Epithelial cell of esophagus (primary cell): ENCODE measurements at regions not wholly inside any gene's neighbourhood (a gene's known extent, or its start where the extent isn't known, plus 50 kb on each side); places are given as distances from the start of the nearest gene placed in this dataset.

ENCODE experiments used
- DNase-seq: peaks from one replicate; pipeline ENCODE4 v3.0.0; 2010; ENCODE audit warnings: low read depth
- H3K4me3 ChIP-seq: 2 replicates; pipeline ENCODE4 v1.5.1; 2011; ENCODE audit warnings: mild to moderate bottlenecking, low read length, control low read depth
- TF ChIP-seq, protein P1 (sequence below): IDR thresholded peaks from 2 replicates; pipeline ENCODE4 v1.5.1; 2011; ENCODE audit warnings: low read depth, mild to moderate bottlenecking, low read length, control low read depth, inconsistent platforms; ENCODE audit not compliant: insufficient read depth; ENCODE audit errors: missing control alignments

DNA sequence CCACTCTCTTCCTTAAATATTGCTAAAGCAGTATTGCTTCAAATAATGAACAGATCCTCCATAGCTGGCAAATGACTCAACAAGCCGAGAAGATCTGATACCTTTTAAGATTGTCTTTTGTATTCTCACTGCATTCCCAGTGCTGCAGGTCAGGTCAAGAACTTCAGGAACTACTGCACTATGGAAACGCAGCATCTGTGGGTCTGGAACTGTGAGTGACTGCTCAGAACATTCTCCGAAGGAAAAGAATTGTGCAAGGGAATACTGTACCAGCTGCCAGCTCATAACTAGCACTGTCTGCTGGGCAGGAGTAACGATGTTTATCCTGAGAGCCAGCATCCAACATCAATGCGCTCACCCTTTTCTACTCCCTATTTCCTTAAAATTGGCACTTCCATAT lies 348.0 kb upstream of the SOX5 start:
- TF ChIP-seq, protein P1, sequence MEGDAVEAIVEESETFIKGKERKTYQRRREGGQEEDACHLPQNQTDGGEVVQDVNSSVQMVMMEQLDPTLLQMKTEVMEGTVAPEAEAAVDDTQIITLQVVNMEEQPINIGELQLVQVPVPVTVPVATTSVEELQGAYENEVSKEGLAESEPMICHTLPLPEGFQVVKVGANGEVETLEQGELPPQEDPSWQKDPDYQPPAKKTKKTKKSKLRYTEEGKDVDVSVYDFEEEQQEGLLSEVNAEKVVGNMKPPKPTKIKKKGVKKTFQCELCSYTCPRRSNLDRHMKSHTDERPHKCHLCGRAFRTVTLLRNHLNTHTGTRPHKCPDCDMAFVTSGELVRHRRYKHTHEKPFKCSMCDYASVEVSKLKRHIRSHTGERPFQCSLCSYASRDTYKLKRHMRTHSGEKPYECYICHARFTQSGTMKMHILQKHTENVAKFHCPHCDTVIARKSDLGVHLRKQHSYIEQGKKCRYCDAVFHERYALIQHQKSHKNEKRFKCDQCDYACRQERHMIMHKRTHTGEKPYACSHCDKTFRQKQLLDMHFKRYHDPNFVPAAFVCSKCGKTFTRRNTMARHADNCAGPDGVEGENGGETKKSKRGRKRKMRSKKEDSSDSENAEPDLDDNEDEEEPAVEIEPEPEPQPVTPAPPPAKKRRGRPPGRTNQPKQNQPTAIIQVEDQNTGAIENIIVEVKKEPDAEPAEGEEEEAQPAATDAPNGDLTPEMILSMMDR, result no peak
- no peak for DNase-seq
- no peak overlapping the region for H3K4me3 ChIP-seq

DNA sequence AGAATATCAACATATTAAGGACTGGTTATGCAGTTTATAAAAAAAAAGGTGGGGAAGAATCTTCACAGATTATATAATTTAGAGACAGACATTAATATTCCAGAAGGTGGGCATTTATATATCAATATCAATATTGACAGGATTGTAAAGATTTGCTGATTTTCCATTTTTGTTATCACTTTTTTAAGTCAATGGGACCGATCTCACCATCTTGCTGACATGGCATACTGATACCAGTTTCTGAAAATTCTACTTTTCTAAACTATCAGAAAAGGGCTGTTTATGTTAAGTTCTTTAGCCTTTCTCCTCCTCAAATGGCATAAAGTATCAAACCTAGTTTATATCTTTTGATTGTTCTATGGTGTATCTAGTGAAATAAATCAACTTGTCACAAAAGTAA lies 344.1 kb upstream of the SOX5 start:
- no peak overlapping the region for H3K4me3 ChIP-seq
- no peak for DNase-seq
- TF ChIP-seq, protein P1, result no peak

DNA sequence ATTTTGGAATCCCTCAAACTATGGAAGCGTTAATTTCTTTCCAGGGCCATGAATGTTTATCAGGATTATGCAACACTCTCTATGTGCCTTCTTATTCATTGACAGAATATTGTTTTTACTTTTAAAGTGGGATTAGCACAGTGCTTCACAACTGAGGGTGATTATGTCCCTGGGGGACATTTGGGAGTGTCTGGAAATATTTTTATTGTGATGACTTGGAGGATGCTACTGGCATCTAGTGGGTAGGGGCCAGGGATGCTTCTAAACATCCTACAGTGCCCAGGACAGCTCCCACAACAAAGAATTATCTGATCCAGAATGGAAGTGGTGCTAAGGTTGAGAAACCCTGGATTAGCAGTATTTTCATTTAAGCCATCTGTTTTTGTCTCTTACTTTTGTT lies 338.5 kb upstream of the SOX5 start:
- no peak for DNase-seq
- H3K4me3 ChIP-seq, result no peak overlapping the region
- TF ChIP-seq, protein P1, result no peak

DNA sequence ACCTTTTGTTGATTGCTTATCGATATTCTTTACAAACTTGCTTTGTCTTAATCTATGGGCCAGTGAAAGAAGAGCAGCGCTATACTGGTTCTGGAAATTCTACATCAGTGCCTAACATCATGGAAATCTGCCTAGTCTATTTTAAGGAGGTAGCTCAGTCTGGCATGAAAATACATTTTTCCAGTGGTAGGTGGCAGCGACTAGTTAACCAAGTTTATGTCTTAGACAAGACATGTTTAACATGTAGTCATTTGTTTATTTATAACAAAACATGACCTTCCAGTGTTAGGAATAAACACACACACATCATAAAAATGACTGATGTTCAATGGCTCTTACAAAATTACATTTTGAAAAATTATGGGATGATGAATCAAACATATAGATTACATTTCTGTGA lies 336.0 kb upstream of the SOX5 start:
- H3K4me3 ChIP-seq, result no peak overlapping the region
- TF ChIP-seq, protein P1, result no peak
- DNase-seq, result no peak

DNA sequence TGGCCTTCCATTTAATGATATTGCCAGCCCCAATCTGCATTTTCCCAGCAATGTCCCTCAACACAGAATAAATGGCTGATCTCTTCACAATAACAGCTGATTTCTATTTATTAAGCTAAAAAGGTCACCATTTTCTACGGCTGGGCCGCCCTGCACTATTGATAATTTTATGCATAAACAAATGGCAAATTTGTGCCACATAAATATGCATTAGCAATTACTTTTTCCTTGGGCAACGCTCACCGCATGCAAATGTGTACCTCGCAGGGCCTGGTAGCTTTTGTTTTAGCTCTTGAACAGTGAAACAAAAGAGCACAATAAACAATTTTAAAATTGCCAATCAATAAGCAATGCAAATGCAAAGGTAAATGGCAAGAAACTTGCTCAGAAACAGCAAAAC lies 331.9 kb upstream of the SOX5 start:
- H3K4me3 ChIP-seq, result no peak overlapping the region
- DNase-seq, result no peak
- TF ChIP-seq, protein P1, result no peak

DNA sequence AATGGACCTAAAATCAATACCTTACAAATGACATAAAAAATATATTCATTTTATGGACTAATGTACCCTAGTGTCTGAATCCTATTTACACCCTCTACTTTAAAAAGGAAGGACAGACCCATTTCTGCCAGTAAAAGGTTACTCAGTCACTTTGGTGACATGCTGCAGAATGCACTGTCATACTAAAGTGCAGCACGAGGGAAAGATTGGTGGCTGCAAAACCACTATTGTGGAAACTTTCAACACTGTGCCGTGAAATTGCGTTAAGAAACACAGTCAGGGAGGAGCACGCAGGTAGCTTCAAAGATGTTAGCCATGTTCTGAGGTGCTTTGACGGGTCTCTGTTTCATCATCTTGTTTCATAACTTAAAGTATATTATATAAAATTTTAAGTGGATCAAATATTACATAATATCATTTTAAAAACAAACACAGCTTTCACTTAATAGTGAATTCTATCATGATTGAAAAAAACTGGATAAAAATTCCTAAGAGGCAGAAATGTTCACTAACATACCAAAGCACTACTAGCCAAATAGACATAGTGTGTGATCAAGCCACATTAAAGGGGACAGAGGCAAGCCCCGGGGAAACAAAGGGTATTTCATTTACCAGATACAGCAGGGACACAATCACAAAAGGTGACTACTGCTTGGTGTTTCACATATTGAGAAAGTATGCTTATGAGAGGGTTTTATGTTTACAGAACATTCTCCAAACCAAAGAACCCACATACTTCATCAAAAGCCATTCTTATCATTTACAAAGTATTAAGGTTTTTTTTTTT lies 330.8 kb upstream of the SOX5 start:
- H3K4me3 ChIP-seq, result no peak overlapping the region
- TF ChIP-seq, protein P1, result no peak
- no peak for DNase-seq

DNA sequence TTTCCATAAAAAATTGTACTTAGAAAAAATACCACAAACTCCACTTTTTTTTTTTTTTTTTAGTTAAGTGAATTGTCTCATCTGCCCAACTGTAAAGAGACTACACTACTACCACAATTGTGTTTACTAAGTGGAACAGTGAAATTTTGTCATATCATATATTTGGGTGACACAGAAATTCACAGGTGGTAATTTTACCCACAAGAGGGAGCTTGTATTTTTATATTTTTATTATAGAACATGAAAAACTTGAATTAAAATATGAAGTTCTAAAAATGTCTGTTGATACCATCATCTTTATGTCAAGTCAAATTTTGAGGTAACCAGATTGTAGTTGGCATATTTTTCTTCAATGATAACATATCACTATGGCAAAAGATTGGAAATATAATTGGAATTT lies 329.4 kb upstream of the SOX5 start:
- no peak for DNase-seq
- TF ChIP-seq, protein P1, result no peak
- H3K4me3 ChIP-seq, result no peak overlapping the region
